Endothelial cell of umbilical vein (primary cell): ENCODE measurements at regions not wholly inside any gene's neighbourhood (a gene's known extent, or its start where the extent isn't known, plus 50 kb on each side); places are given as distances from the start of the nearest gene placed in this dataset.

ENCODE experiments used
- BruUV-seq: library from RNA; stranded (reverse); fragments of 400-500 nt; replicated peaks from 2 replicates; lab custom pipeline; 2021; lab: Mats Ljungman, UMichigan
- CTCF ChIA-PET: fragments of 300-600, 350-600 bp; sonication (Branson Sonifier 250); formaldehyde crosslinking; loops from one replicate; lab custom pipeline; 2021; ENCODE audit warnings: antibody characterized with exemption, inconsistent platforms; lab: Charles Lee
- POLR2A ChIA-PET: fragments of 300-600, 350-600 bp; sonication (Branson Sonifier 250); formaldehyde crosslinking; loops from one replicate; lab custom pipeline; 2021; ENCODE audit warnings: antibody characterized with exemption, inconsistent platforms; lab: Charles Lee
- DNase-seq: peaks from one replicate; pipeline ENCODE4 v3.0.0-alpha.2; 2011; ENCODE audit warnings: low read depth, low spot score
- FAIRE-seq: peaks from 2 replicates; lab custom pipeline; 2011; peaks lifted over from hg19 to GRCh38; lab: Jason Lieb, UNC
- H2AFZ ChIP-seq: 2 replicates; pipeline ENCODE4 v1.6.0; 2012; ENCODE audit warnings: low read depth, low read length, control low read depth, inconsistent platforms
- H3K27ac ChIP-seq: 2 replicates; pipeline ENCODE4 v1.5.1; 2011; ENCODE audit warnings: low read depth, mild to moderate bottlenecking, control low read depth, low read length, moderate library complexity; ENCODE audit not compliant: insufficient read depth
- H3K27me3 ChIP-seq, 2 experiments: 2 replicates each; pipeline versions ENCODE4 v1.6.0 to v1.6.1; 2011; ENCODE audit warnings: low read length in 2 of 2, mixed read lengths in 1 of 2; ENCODE audit not compliant: control insufficient read depth in 2 of 2, insufficient read depth in 2 of 2
- H3K36me3 ChIP-seq, 2 experiments: 2 replicates in 1 of 2; 3 replicates in 1 of 2; pipeline ENCODE4 v1.5.1; 2011; ENCODE audit warnings: low read length in 2 of 2, mild to moderate bottlenecking in 1 of 2, moderate library complexity in 1 of 2; ENCODE audit not compliant: control insufficient read depth in 2 of 2, insufficient read depth in 2 of 2; ENCODE audit errors: extremely low read depth in 1 of 2
- H3K4me1 ChIP-seq: 3 replicates; pipeline ENCODE4 v1.5.1; 2011; ENCODE audit warnings: mild to moderate bottlenecking, low read length; ENCODE audit not compliant: control insufficient read depth, insufficient read depth; ENCODE audit errors: extremely low read depth
- H3K4me2 ChIP-seq: 2 replicates; pipeline ENCODE4 v1.6.1; 2011; ENCODE audit warnings: low read length, control low read depth, mixed read lengths; ENCODE audit not compliant: insufficient read depth
- H3K4me3 ChIP-seq, 3 experiments: fragments of 200-600 bp in 1 of 3; sonication (generic), shearing (Covaris generic) in 1 of 3; replicated peaks in 1 of 3; 2 replicates each; pipeline ENCODE4 v1.5.1; 2011 to 2016; ENCODE audit warnings: control low read depth in 3 of 3, low read length in 3 of 3, mild to moderate bottlenecking in 2 of 3, inconsistent platforms in 1 of 3, low read depth in 1 of 3, moderate library complexity in 1 of 3; ENCODE audit not compliant: insufficient read depth in 1 of 3
- H3K79me2 ChIP-seq: 2 replicates; pipeline ENCODE4 v1.6.0; 2012; ENCODE audit warnings: low read length, inconsistent platforms; ENCODE audit not compliant: control insufficient read depth, insufficient read depth
- H3K9ac ChIP-seq: replicated peaks from 2 replicates; pipeline ENCODE3; 2011; ENCODE audit warnings: low read length, control low read depth; ENCODE audit not compliant: insufficient read depth; ENCODE audit errors: extremely low read depth
- H3K9me1 ChIP-seq: replicated peaks from 3 replicates; pipeline ENCODE4 v1.6.0; 2011; ENCODE audit warnings: mild to moderate bottlenecking, low read length; ENCODE audit not compliant: control insufficient read depth, insufficient read depth; ENCODE audit errors: extremely low read depth
- H3K9me3 ChIP-seq: replicated peaks from 2 replicates; pipeline ENCODE4 v1.5.1; 2012; ENCODE audit warnings: low read length, inconsistent platforms; ENCODE audit not compliant: control insufficient read depth, insufficient read depth
- H4K20me1 ChIP-seq: replicated peaks from 2 replicates; pipeline ENCODE3; 2011; ENCODE audit warnings: mild to moderate bottlenecking, low read length; ENCODE audit not compliant: control insufficient read depth, insufficient read depth; ENCODE audit errors: extremely low read depth
- EZH2 ChIP-seq: IDR thresholded peaks from 2 replicates; pipeline ENCODE4 v1.6.1; 2012; ENCODE audit warnings: borderline replicate concordance, low read depth, mild to moderate bottlenecking, moderate library complexity, low read length, inconsistent platforms; ENCODE audit not compliant: severe bottlenecking
- FOS ChIP-seq: IDR thresholded peaks from 2 replicates; pipeline ENCODE4 v1.6.1; 2011; ENCODE audit warnings: mild to moderate bottlenecking, low read length, moderate library complexity, borderline replicate concordance; ENCODE audit not compliant: insufficient read depth
- GATA2 ChIP-seq: IDR thresholded peaks from 2 replicates; pipeline ENCODE4 v1.7.0; 2011; ENCODE audit warnings: low read depth, mild to moderate bottlenecking, moderate library complexity, mixed read lengths, low read length; ENCODE audit not compliant: insufficient read length, insufficient read depth
- JUN ChIP-seq: IDR thresholded peaks from 2 replicates; pipeline ENCODE4 v1.6.1; 2011; ENCODE audit warnings: borderline replicate concordance, low read depth; ENCODE audit not compliant: insufficient read length, insufficient read depth
- MYC ChIP-seq: IDR thresholded peaks from one replicate; pipeline ENCODE4 v1.6.1; 2011; ENCODE audit warnings: mild to moderate bottlenecking, low read depth, low read length
- POLR2A ChIP-seq: IDR thresholded peaks from 2 replicates; pipeline ENCODE4 v1.6.1; 2012; ENCODE audit warnings: low read depth, mild to moderate bottlenecking, control low read depth, low read length
- POLR2AphosphoS5 ChIP-seq: IDR thresholded peaks from 2 replicates; pipeline ENCODE4 v1.6.1; 2012; ENCODE audit warnings: low read depth, mild to moderate bottlenecking, control low read depth, low read length, moderate library complexity; ENCODE audit not compliant: insufficient read depth
- dilution Hi-C: fragments of 300-500 bp; cut with MboI; formaldehyde crosslinking; loops from one replicate; pipeline ENCODE4 v1.15.0; 2019; ENCODE audit warnings: low sequenced_read_pairs; ENCODE audit not compliant: extremely low pct_ligation_motif_present
- intact Hi-C: fragments of 100-400 bp; cut with micrococcal nuclease; formaldehyde crosslinking; loops from one replicate; pipeline ENCODE4 v1.10.0; 2022
- TF ChIP-seq, protein P1 (sequence below), 2 donors: IDR thresholded peaks; 1 replicate in 1 of 2; 2 replicates in 1 of 2; pipeline ENCODE4 v1.5.1; 2011; ENCODE audit warnings: low read length in 2 of 2, mild to moderate bottlenecking in 2 of 2, moderate library complexity in 2 of 2, control low read depth in 1 of 2, inconsistent platforms in 1 of 2, low read depth in 1 of 2; ENCODE audit not compliant: insufficient read depth in 1 of 2; ENCODE audit errors: extremely low read depth in 1 of 2
- TF ChIP-seq, protein P2 (sequence below): IDR thresholded peaks from 2 replicates; pipeline ENCODE4 v1.6.1; 2011; ENCODE audit not compliant: insufficient read depth, insufficient read length

DNA sequence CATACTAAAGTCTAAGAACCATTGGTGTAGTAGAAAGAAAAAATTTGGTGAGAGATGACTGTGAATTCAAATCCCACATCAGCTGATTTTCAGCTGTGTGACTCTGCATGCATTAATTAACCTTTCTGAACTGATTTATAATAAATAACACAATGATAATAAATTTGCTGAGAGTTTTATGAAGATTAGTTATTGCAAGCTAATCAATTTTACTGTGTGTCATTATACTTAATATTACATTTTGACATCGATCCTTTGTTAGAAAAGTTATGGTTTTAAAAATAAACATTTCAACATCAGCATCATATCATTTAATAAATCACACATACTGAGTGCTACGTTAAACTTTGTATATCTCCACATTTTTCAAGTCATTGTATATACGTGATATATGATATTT is 599.7 kb upstream of the MMS22L start:
- CTCF ChIA-PET, result no interaction called here
- H3K36me3 ChIP-seq, result no peaks in the 10 kb centered on the region
- H3K27me3 ChIP-seq, result no peaks in the 10 kb centered on the region
- BruUV-seq, result no TSS peak
- no peaks in the 10 kb centered on the region for H3K9me1 ChIP-seq
- POLR2A ChIA-PET, result no interaction called here
- dilution Hi-C loops, result no loop called here
- H3K9ac ChIP-seq, result no peak overlapping the region
- H4K20me1 ChIP-seq, result no peaks in the 10 kb centered on the region
- H3K27ac ChIP-seq, result no peak overlapping the region
- intact Hi-C loops, result no loop called here
- no peak overlapping the region for H3K4me3 ChIP-seq
- DNase-seq, result no peak
- H3K4me2 ChIP-seq, result no peak overlapping the region
- H2AFZ ChIP-seq, result no peak overlapping the region
- TF ChIP-seq, protein P1, sequence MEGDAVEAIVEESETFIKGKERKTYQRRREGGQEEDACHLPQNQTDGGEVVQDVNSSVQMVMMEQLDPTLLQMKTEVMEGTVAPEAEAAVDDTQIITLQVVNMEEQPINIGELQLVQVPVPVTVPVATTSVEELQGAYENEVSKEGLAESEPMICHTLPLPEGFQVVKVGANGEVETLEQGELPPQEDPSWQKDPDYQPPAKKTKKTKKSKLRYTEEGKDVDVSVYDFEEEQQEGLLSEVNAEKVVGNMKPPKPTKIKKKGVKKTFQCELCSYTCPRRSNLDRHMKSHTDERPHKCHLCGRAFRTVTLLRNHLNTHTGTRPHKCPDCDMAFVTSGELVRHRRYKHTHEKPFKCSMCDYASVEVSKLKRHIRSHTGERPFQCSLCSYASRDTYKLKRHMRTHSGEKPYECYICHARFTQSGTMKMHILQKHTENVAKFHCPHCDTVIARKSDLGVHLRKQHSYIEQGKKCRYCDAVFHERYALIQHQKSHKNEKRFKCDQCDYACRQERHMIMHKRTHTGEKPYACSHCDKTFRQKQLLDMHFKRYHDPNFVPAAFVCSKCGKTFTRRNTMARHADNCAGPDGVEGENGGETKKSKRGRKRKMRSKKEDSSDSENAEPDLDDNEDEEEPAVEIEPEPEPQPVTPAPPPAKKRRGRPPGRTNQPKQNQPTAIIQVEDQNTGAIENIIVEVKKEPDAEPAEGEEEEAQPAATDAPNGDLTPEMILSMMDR (IDR thresholded peaks at IDR 0.05; ENCODE audit: extremely low read depth in 1 of 2, insufficient read depth in 1 of 2, low read depth in 1 of 2, low read length in 2 of 2), result no peak
- TF ChIP-seq FOS (no peak), POLR2AphosphoS5 (no peak), GATA2 (no peak), JUN (no peak), EZH2 (no peak), POLR2A (no peak), MYC (no peak)
- TF ChIP-seq, protein P2, sequence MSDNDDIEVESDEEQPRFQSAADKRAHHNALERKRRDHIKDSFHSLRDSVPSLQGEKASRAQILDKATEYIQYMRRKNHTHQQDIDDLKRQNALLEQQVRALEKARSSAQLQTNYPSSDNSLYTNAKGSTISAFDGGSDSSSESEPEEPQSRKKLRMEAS, result no peak
- no peaks in the 10 kb centered on the region for H3K4me1 ChIP-seq
- no peaks in the 10 kb centered on the region for H3K9me3 ChIP-seq
- H3K79me2 ChIP-seq, result no peaks in the 10 kb centered on the region
- FAIRE-seq, result no peak
